A549 (cell line): ENCODE measurements at regions not wholly inside any gene's neighbourhood (a gene's known extent, or its start where the extent isn't known, plus 50 kb on each side); places are given as distances from the start of the nearest gene placed in this dataset.

ENCODE experiments used
- CTCF ChIP-seq: fragments of >200 bp; sonication (Bioruptor Twin); formaldehyde crosslinking; IDR thresholded peaks from 3 replicates; pipeline ENCODE4 v1.5.1; 2016
- PHF8 ChIP-seq: fragments of 200-600 bp; sonication (generic); IDR thresholded peaks from 2 replicates; pipeline ENCODE4 v1.6.1; 2016; ENCODE audit warnings: low read depth, mild to moderate bottlenecking, antibody characterized with exemption, moderate library complexity, borderline replicate concordance
- POLR2A ChIP-seq: IDR thresholded peaks from 2 replicates; pipeline ENCODE4 v1.6.1; 2012; ENCODE audit warnings: mild to moderate bottlenecking, low read length
- RAD21 ChIP-seq, 2 experiments: fragments of >200 bp in 1 of 2; sonication (Bioruptor Twin) in 1 of 2; formaldehyde crosslinking in 1 of 2; IDR thresholded peaks in 1 of 2; conservative IDR thresholded peaks in 1 of 2; 2 replicates in 1 of 2; 3 replicates in 1 of 2; pipeline ENCODE4 v1.6.1; 2012 to 2018; ENCODE audit warnings: inconsistent platforms in 1 of 2
- RNF2 ChIP-seq: fragments of 200-600 bp; sonication (generic); IDR thresholded peaks from 2 replicates; pipeline ENCODE4 v1.6.1; 2016; ENCODE audit warnings: low read depth, mild to moderate bottlenecking, antibody characterized with exemption, moderate library complexity, borderline replicate concordance
- TF ChIP-seq, protein P1 (sequence below): IDR thresholded peaks from 2 replicates; pipeline ENCODE4 v1.6.1; 2012
- TF ChIP-seq, protein P2 (sequence below): fragments of 450-650 bp; IDR thresholded peaks from 2 replicates; pipeline ENCODE4 v1.6.1; 2014; ENCODE audit warnings: antibody characterized with exemption

DNA sequence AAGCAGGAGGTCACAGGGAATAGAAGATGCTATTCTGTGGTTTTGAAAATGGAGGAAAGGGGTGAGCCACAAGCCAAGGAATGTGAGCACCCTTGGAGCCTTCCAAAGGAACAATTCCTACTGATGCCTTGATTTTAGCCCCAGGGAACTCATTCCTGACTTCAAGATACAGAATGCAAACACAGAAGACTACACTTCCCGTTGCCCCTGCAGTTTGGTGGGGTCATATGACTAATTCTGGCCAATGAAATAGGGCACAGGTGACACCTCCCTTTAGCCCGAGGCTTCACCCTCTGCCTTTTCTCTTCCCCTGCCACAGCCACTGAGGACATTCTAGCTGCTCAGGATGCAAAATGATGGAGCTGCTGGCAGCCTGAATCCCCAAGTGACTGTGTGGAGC is 126.1 kb downstream of the INHBB start:
- TF ChIP-seq PHF8 (no peak), POLR2A (no peak), CTCF (no peak), RNF2 (no peak), RAD21 (conservative IDR thresholded peaks at IDR 0.05 in 1 of 2, IDR thresholded peaks at IDR 0.05 in 1 of 2) (no peak)
- TF ChIP-seq, protein P1, sequence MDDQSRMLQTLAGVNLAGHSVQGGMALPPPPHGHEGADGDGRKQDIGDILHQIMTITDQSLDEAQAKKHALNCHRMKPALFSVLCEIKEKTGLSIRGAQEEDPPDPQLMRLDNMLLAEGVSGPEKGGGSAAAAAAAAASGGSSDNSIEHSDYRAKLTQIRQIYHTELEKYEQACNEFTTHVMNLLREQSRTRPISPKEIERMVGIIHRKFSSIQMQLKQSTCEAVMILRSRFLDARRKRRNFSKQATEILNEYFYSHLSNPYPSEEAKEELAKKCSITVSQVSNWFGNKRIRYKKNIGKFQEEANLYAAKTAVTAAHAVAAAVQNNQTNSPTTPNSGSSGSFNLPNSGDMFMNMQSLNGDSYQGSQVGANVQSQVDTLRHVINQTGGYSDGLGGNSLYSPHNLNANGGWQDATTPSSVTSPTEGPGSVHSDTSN, result no peak
- TF ChIP-seq, protein P2, sequence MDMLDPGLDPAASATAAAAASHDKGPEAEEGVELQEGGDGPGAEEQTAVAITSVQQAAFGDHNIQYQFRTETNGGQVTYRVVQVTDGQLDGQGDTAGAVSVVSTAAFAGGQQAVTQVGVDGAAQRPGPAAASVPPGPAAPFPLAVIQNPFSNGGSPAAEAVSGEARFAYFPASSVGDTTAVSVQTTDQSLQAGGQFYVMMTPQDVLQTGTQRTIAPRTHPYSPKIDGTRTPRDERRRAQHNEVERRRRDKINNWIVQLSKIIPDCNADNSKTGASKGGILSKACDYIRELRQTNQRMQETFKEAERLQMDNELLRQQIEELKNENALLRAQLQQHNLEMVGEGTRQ, result no peak
